ENCODE measurements at regions not wholly inside any gene's neighbourhood (a gene's known extent, or its start where the extent isn't known, plus 50 kb on each side); places are given as distances from the start of the nearest gene placed in this dataset.

GRCh38 chr19:34600366-34600765 is 76.6 kb downstream of the SCGB2B2 start:
- 41 to 53% (median 46%) methylated on average over 4 of the region's 4 CpGs for WGBS, 5 donors
- TF ChIP-seq POLR2AphosphoS5 (IDR thresholded peaks at IDR 0.05) (no peak), CTCF (IDR thresholded peaks at IDR 0.05 in 8 of 11, conservative IDR thresholded peaks at IDR 0.05 in 3 of 11) (no peak), POLR2A (IDR thresholded peaks at IDR 0.05) (no peak)
- peaks cover 0 to 12% (median 3%) of the 10 kb centered on the region in 6 donors for H3K4me1 ChIP-seq

GRCh38 chr19:34598217-34599155 is 78.5 kb downstream of the SCGB2B2 start:
- Histone ChIP-seq H3K9me3 (peaks cover 0 to 43% (median 14%) of the 10 kb centered on the region in 8 donors), H3K4me1 (peaks cover 0 to 19% (median 7%) of the 10 kb centered on the region in 6 donors), H3K4me3 (no peak overlapping the region), H3K27me3 (replicated peaks in 1 of 7) (no peaks in the 10 kb centered on the region), H3K36me3 (no peaks in the 10 kb centered on the region), H3K27ac (peak overlapping the region in 1 of 8 donors; percentile 21)
- WGBS, 5 donors: 71 to 85% (median 74%) methylated on average over 8 to 9 of the region's 9 CpGs
- no peak for DNase-seq
- intact Hi-C loops (cut with DNase I; ENCODE audit: low total_unique reads): no loop called here
- no peak for TF ChIP-seq CTCF (IDR thresholded peaks at IDR 0.05 in 8 of 11, conservative IDR thresholded peaks at IDR 0.05 in 3 of 11)
- TF ChIP-seq POLR2A (IDR thresholded peaks at IDR 0.05): no peak
- peak in 1 of 3 donors; percentile 34 for TF ChIP-seq POLR2AphosphoS5 (IDR thresholded peaks at IDR 0.05)

More at GRCh38 chr19:34600366-34600765, 76.6 kb downstream of the SCGB2B2 start:
- no peak for DNase-seq
- H3K4me3 ChIP-seq: no peak overlapping the region
- H3K36me3 ChIP-seq: no peaks in the 10 kb centered on the region
- H3K27ac ChIP-seq: no peak overlapping the region
- H3K9me3 ChIP-seq: peaks cover 0 to 61% (median 30%) of the 10 kb centered on the region in 8 donors
- no peaks in the 10 kb centered on the region for H3K27me3 ChIP-seq (replicated peaks in 1 of 7)
- intact Hi-C loops (cut with DNase I; ENCODE audit: low total_unique reads): no loop called here

- H3K27ac ChIP-seq: peak overlapping the region in 1 of 8 donors; percentile 21
- H3K36me3 ChIP-seq: no peaks in the 10 kb centered on the region
- TF ChIP-seq CTCF (IDR thresholded peaks at IDR 0.05 in 8 of 11, conservative IDR thresholded peaks at IDR 0.05 in 3 of 11) (no peak), POLR2AphosphoS5 (IDR thresholded peaks at IDR 0.05) (no peak), POLR2A (IDR thresholded peaks at IDR 0.05) (no peak)
- no peaks in the 10 kb centered on the region for H3K27me3 ChIP-seq (replicated peaks in 1 of 7)
- no peak overlapping the region for H3K4me3 ChIP-seq
- 80 to 87% (median 85%) methylated on average over 8 to 9 of the region's 9 CpGs for WGBS, 5 donors
- peaks cover 0 to 37% (median 5%) of the 10 kb centered on the region in 8 donors for H3K9me3 ChIP-seq
- no peak for DNase-seq
- peaks cover 0 to 19% (median 7%) of the 10 kb centered on the region in 6 donors for H3K4me1 ChIP-seq
- intact Hi-C loops (cut with DNase I; ENCODE audit: low total_unique reads): no loop called here
Observed at GRCh38 chr19:34597596-34597995, 79.4 kb downstream of the SCGB2B2 start.

GRCh38 chr19:34596989-34597388 is 80.0 kb downstream of the SCGB2B2 start:
- DNase-seq: no peak
- Histone ChIP-seq H3K27ac (no peak overlapping the region), H3K27me3 (replicated peaks in 1 of 7) (no peaks in the 10 kb centered on the region), H3K4me3 (no peak overlapping the region), H3K4me1 (peaks cover 0 to 19% (median 7%) of the 10 kb centered on the region in 6 donors), H3K9me3 (peaks cover 0 to 38% (median under 1%) of the 10 kb centered on the region in 8 donors), H3K36me3 (no peaks in the 10 kb centered on the region)
- intact Hi-C loops (cut with DNase I; ENCODE audit: low total_unique reads): no loop called here
- TF ChIP-seq POLR2AphosphoS5 (IDR thresholded peaks at IDR 0.05): no peak
- 60 to 100% (median 87%) methylated on average over 1 of the region's 1 CpG for WGBS, 5 donors
